ENCODE measurements at regions not wholly inside any gene's neighbourhood (a gene's known extent, or its start where the extent isn't known, plus 50 kb on each side); places are given as distances from the start of the nearest gene placed in this dataset.

- Histone ChIP-seq H3K4me3 (ENCODE audit: low read length) (no peak overlapping the region), H3K27ac (ENCODE audit: low read length) (no peak overlapping the region), H3K36me3 (ENCODE audit: control insufficient read depth, insufficient read depth, low read length) (no peaks in the 10 kb centered on the region), H3K4me1 (ENCODE audit: control insufficient read depth, insufficient read depth, low read length) (no peaks in the 10 kb centered on the region), H3K27me3 (ENCODE audit: control insufficient read depth, insufficient read depth, low read length) (no peaks in the 10 kb centered on the region), H3K9me3 (ENCODE audit: control insufficient read depth, insufficient read depth, low read length) (no peaks in the 10 kb centered on the region)
- no peak for DNase-seq (ENCODE audit: low read depth, low spot score)
- WGBS (ENCODE audit: insufficient coverage, insufficient read length) = no CpG with 5 or more reads among the region's 4 CpGs
These were observed 133.9 kb downstream of the ESM1 start for GRCh38 chr5:54851449-54851848.

GRCh38 chr5:54848581-54848980 is 136.8 kb downstream of the ESM1 start:
- Histone ChIP-seq H3K4me1 (ENCODE audit: control insufficient read depth, insufficient read depth, low read length) (no peaks in the 10 kb centered on the region), H3K9me3 (ENCODE audit: control insufficient read depth, insufficient read depth, low read length) (no peaks in the 10 kb centered on the region), H3K4me3 (ENCODE audit: low read length) (no peak overlapping the region), H3K27me3 (ENCODE audit: control insufficient read depth, insufficient read depth, low read length) (no peaks in the 10 kb centered on the region), H3K36me3 (ENCODE audit: control insufficient read depth, insufficient read depth, low read length) (no peaks in the 10 kb centered on the region), H3K27ac (ENCODE audit: low read length) (no peak overlapping the region)
- WGBS (ENCODE audit: insufficient coverage, insufficient read length) = no CpG with 5 or more reads among the region's 5 CpGs
- DNase-seq (ENCODE audit: low read depth, low spot score) = no peak

- Histone ChIP-seq H3K36me3 (ENCODE audit: control insufficient read depth, insufficient read depth, low read length) (no peaks in the 10 kb centered on the region), H3K4me1 (ENCODE audit: control insufficient read depth, insufficient read depth, low read length) (no peaks in the 10 kb centered on the region), H3K27ac (ENCODE audit: low read length) (no peak overlapping the region), H3K9me3 (ENCODE audit: control insufficient read depth, insufficient read depth, low read length) (no peaks in the 10 kb centered on the region), H3K4me3 (ENCODE audit: low read length) (no peak overlapping the region), H3K27me3 (ENCODE audit: control insufficient read depth, insufficient read depth, low read length) (no peaks in the 10 kb centered on the region)
- WGBS (ENCODE audit: insufficient coverage, insufficient read length) = no CpG with 5 or more reads among the region's 3 CpGs
- no peak for DNase-seq (ENCODE audit: low read depth, low spot score)
These were observed 139.8 kb downstream of the ESM1 start for GRCh38 chr5:54845567-54845941.

GRCh38 chr5:54844905-54845566 is 140.4 kb downstream of the ESM1 start:
- Histone ChIP-seq H3K9me3 (ENCODE audit: control insufficient read depth, insufficient read depth, low read length) (no peaks in the 10 kb centered on the region), H3K4me1 (ENCODE audit: control insufficient read depth, insufficient read depth, low read length) (no peaks in the 10 kb centered on the region), H3K27me3 (ENCODE audit: control insufficient read depth, insufficient read depth, low read length) (no peaks in the 10 kb centered on the region), H3K36me3 (ENCODE audit: control insufficient read depth, insufficient read depth, low read length) (no peaks in the 10 kb centered on the region), H3K4me3 (ENCODE audit: low read length) (no peak overlapping the region), H3K27ac (ENCODE audit: low read length) (no peak overlapping the region)
- no peak for DNase-seq (ENCODE audit: low read depth, low spot score)
- WGBS (ENCODE audit: insufficient coverage, insufficient read length) = no CpG with 5 or more reads among the region's 6 CpGs

GRCh38 chr5:54844266-54844665 is 141.1 kb downstream of the ESM1 start:
- Histone ChIP-seq H3K9me3 (ENCODE audit: control insufficient read depth, insufficient read depth, low read length) (no peaks in the 10 kb centered on the region), H3K27me3 (ENCODE audit: control insufficient read depth, insufficient read depth, low read length) (no peaks in the 10 kb centered on the region), H3K4me3 (ENCODE audit: low read length) (no peak overlapping the region), H3K36me3 (ENCODE audit: control insufficient read depth, insufficient read depth, low read length) (no peaks in the 10 kb centered on the region), H3K27ac (ENCODE audit: low read length) (no peak overlapping the region), H3K4me1 (ENCODE audit: control insufficient read depth, insufficient read depth, low read length) (no peaks in the 10 kb centered on the region)
- no peak for DNase-seq (ENCODE audit: low read depth, low spot score)
- WGBS (ENCODE audit: insufficient coverage, insufficient read length) = no CpG with 5 or more reads among the region's 4 CpGs

- no peak overlapping the region for H3K4me3 ChIP-seq (ENCODE audit: low read length)
- H3K9me3 ChIP-seq (ENCODE audit: control insufficient read depth, insufficient read depth, low read length) = no peaks in the 10 kb centered on the region
- no peak overlapping the region for H3K27ac ChIP-seq (ENCODE audit: low read length)
- no peaks in the 10 kb centered on the region for H3K4me1 ChIP-seq (ENCODE audit: control insufficient read depth, insufficient read depth, low read length)
- no peaks in the 10 kb centered on the region for H3K27me3 ChIP-seq (ENCODE audit: control insufficient read depth, insufficient read depth, low read length)
- DNase-seq (ENCODE audit: low read depth, low spot score) = no peak
- no peaks in the 10 kb centered on the region for H3K36me3 ChIP-seq (ENCODE audit: control insufficient read depth, insufficient read depth, low read length)
- no CpG with 5 or more reads among the region's 1 CpG for WGBS (ENCODE audit: insufficient coverage, insufficient read length)
These were observed 143.9 kb downstream of the ESM1 start for GRCh38 chr5:54841481-54841880.

GRCh38 chr5:54838843-54839242 is 146.6 kb downstream of the ESM1 start:
- Histone ChIP-seq H3K27ac (ENCODE audit: low read length) (no peak overlapping the region), H3K4me3 (ENCODE audit: low read length) (no peak overlapping the region), H3K27me3 (ENCODE audit: control insufficient read depth, insufficient read depth, low read length) (no peaks in the 10 kb centered on the region), H3K4me1 (ENCODE audit: control insufficient read depth, insufficient read depth, low read length) (no peaks in the 10 kb centered on the region), H3K36me3 (ENCODE audit: control insufficient read depth, insufficient read depth, low read length) (no peaks in the 10 kb centered on the region), H3K9me3 (ENCODE audit: control insufficient read depth, insufficient read depth, low read length) (no peaks in the 10 kb centered on the region)
- no peak for DNase-seq (ENCODE audit: low read depth, low spot score)
- WGBS (ENCODE audit: insufficient coverage, insufficient read length) = no CpG with 5 or more reads among the region's 1 CpG

GRCh38 chr5:54837981-54838380 is 147.4 kb downstream of the ESM1 start:
- H3K4me1 ChIP-seq (ENCODE audit: control insufficient read depth, insufficient read depth, low read length) = no peaks in the 10 kb centered on the region
- H3K27me3 ChIP-seq (ENCODE audit: control insufficient read depth, insufficient read depth, low read length) = no peaks in the 10 kb centered on the region
- H3K36me3 ChIP-seq (ENCODE audit: control insufficient read depth, insufficient read depth, low read length) = no peaks in the 10 kb centered on the region
- H3K9me3 ChIP-seq (ENCODE audit: control insufficient read depth, insufficient read depth, low read length) = no peaks in the 10 kb centered on the region
- H3K4me3 ChIP-seq (ENCODE audit: low read length) = no peak overlapping the region
- WGBS (ENCODE audit: insufficient coverage, insufficient read length) = no CpG with 5 or more reads among the region's 6 CpGs
- DNase-seq (ENCODE audit: low read depth, low spot score) = no peak
- no peak overlapping the region for H3K27ac ChIP-seq (ENCODE audit: low read length)

GRCh38 chr5:54837093-54837492 is 148.3 kb downstream of the ESM1 start:
- no peaks in the 10 kb centered on the region for H3K36me3 ChIP-seq (ENCODE audit: control insufficient read depth, insufficient read depth, low read length)
- no peaks in the 10 kb centered on the region for H3K9me3 ChIP-seq (ENCODE audit: control insufficient read depth, insufficient read depth, low read length)
- no peak overlapping the region for H3K4me3 ChIP-seq (ENCODE audit: low read length)
- H3K4me1 ChIP-seq (ENCODE audit: control insufficient read depth, insufficient read depth, low read length) = no peaks in the 10 kb centered on the region
- no peak for DNase-seq (ENCODE audit: low read depth, low spot score)
- H3K27ac ChIP-seq (ENCODE audit: low read length) = no peak overlapping the region
- WGBS (ENCODE audit: insufficient coverage, insufficient read length) = no CpG with 5 or more reads among the region's 7 CpGs
- no peaks in the 10 kb centered on the region for H3K27me3 ChIP-seq (ENCODE audit: control insufficient read depth, insufficient read depth, low read length)

- no peaks in the 10 kb centered on the region for H3K27me3 ChIP-seq (ENCODE audit: control insufficient read depth, insufficient read depth, low read length)
- no peak for DNase-seq (ENCODE audit: low read depth, low spot score)
- no peaks in the 10 kb centered on the region for H3K9me3 ChIP-seq (ENCODE audit: control insufficient read depth, insufficient read depth, low read length)
- WGBS (ENCODE audit: insufficient coverage, insufficient read length) = no CpG with 5 or more reads among the region's 2 CpGs
- no peaks in the 10 kb centered on the region for H3K36me3 ChIP-seq (ENCODE audit: control insufficient read depth, insufficient read depth, low read length)
- H3K27ac ChIP-seq (ENCODE audit: low read length) = no peak overlapping the region
- no peak overlapping the region for H3K4me3 ChIP-seq (ENCODE audit: low read length)
- H3K4me1 ChIP-seq (ENCODE audit: control insufficient read depth, insufficient read depth, low read length) = no peaks in the 10 kb centered on the region
These were observed 149.7 kb downstream of the ESM1 start for GRCh38 chr5:54835647-54836046.

- no peak for DNase-seq (ENCODE audit: low read depth, low spot score)
- Histone ChIP-seq H3K36me3 (ENCODE audit: control insufficient read depth, insufficient read depth, low read length) (no peaks in the 10 kb centered on the region), H3K4me1 (ENCODE audit: control insufficient read depth, insufficient read depth, low read length) (no peaks in the 10 kb centered on the region), H3K27me3 (ENCODE audit: control insufficient read depth, insufficient read depth, low read length) (no peaks in the 10 kb centered on the region), H3K4me3 (ENCODE audit: low read length) (no peak overlapping the region), H3K27ac (ENCODE audit: low read length) (no peak overlapping the region), H3K9me3 (ENCODE audit: control insufficient read depth, insufficient read depth, low read length) (no peaks in the 10 kb centered on the region)
- WGBS (ENCODE audit: insufficient coverage, insufficient read length) = no CpG with 5 or more reads among the region's 9 CpGs
These were observed 151.1 kb downstream of the ESM1 start for GRCh38 chr5:54834121-54834842.
